Spleen (tissue), 11 donors: ENCODE measurements at regions not wholly inside any gene's neighbourhood (a gene's known extent, or its start where the extent isn't known, plus 50 kb on each side); places are given as distances from the start of the nearest gene placed in this dataset.

Source experiments
- DNase-seq: peaks from one replicate; pipeline ENCODE4 v3.0.0-alpha.2; 2020
- H3K27ac ChIP-seq, 8 donors: fragments of 200-600 bp; sonication (generic) in 7 of 8; 1 replicate in 4 of 8; 2 replicates in 4 of 8; pipeline versions ENCODE4 v1.5.0 to v1.8.0; 2016 to 2021; ENCODE audit warnings: inconsistent platforms in 4 of 8, mild to moderate bottlenecking in 4 of 8, moderate library complexity in 1 of 8
- H3K27me3 ChIP-seq, 7 donors: fragments of 200-600 bp; sonication (generic) in 6 of 7; replicated peaks in 1 of 7; 1 replicate in 4 of 7; 2 replicates in 3 of 7; pipeline versions ENCODE4 v1.5.0 to v1.8.0; 2016 to 2021; ENCODE audit warnings: inconsistent platforms in 3 of 7, mild to moderate bottlenecking in 1 of 7
- H3K36me3 ChIP-seq, 6 donors: fragments of 200-600 bp; sonication (generic) in 5 of 6; 1 replicate in 4 of 6; 2 replicates in 2 of 6; pipeline versions ENCODE4 v1.5.0 to v1.8.0; 2016 to 2021; ENCODE audit warnings: inconsistent platforms in 2 of 6
- H3K4me1 ChIP-seq, 6 donors: fragments of 200-600 bp; sonication (generic) in 5 of 6; 1 replicate in 3 of 6; 2 replicates in 3 of 6; pipeline versions ENCODE4 v1.5.0 to v1.8.0; 2016 to 2021; ENCODE audit warnings: inconsistent platforms in 3 of 6
- H3K4me3 ChIP-seq, 8 donors: fragments of 200-600 bp; sonication (generic) in 7 of 8; 1 replicate in 4 of 8; 2 replicates in 4 of 8; pipeline versions ENCODE4 v1.5.0 to v1.8.0; 2016 to 2021; ENCODE audit warnings: inconsistent platforms in 4 of 8, mild to moderate bottlenecking in 4 of 8, moderate library complexity in 2 of 8
- H3K9me3 ChIP-seq, 8 donors: fragments of 200-600 bp; sonication (generic) in 7 of 8; 1 replicate in 4 of 8; 2 replicates in 4 of 8; pipeline versions ENCODE4 v1.5.0 to v1.8.0; 2016 to 2021; ENCODE audit warnings: inconsistent platforms in 4 of 8
- CTCF ChIP-seq, 11 experiments: fragments of 200-600 bp in 7 of 11; fragments of 450-650 bp in 4 of 11; sonication (generic) in 4 of 11; IDR thresholded peaks in 8 of 11; conservative IDR thresholded peaks in 3 of 11; 1 replicate in 7 of 11; 2 replicates in 4 of 11; pipeline versions ENCODE4 v1.4.0 to v1.8.0; 2016 to 2021; ENCODE audit warnings: antibody characterized with exemption in 11 of 11, inconsistent platforms in 4 of 11, mild to moderate bottlenecking in 1 of 11
- POLR2A ChIP-seq, 3 donors: fragments of 450-650 bp; IDR thresholded peaks; one replicate each; pipeline ENCODE4 v1.5.1; 2017; ENCODE audit warnings: antibody characterized with exemption in 3 of 3, mild to moderate bottlenecking in 1 of 3
- POLR2AphosphoS5 ChIP-seq, 3 donors: sonication (generic); formaldehyde crosslinking; IDR thresholded peaks; one replicate each; pipeline ENCODE4 v1.5.1; 2017; ENCODE audit warnings: antibody characterized with exemption in 3 of 3
- WGBS, 5 donors: extraction: QIAGEN DNeasy Blood & Tissue Kit in 3 of 5; methylation state at CpG; one replicate each; pipeline versions ENCODE4 v1.1.5 to v1.1.7; 2013 to 2018; 5-methylcytosine and 5-hydroxymethylcytosine counted together
- intact Hi-C: fragments of 100-400 bp; cut with DNase I; formaldehyde crosslinking; loops from one replicate; pipeline ENCODE4 v1.15.0; 2023; ENCODE audit warnings: low total_unique reads
- donor health status: healthy with polysubstance abuse.
- donor health status: DM: no; HTN: no; CAD: no; lungs with moderate emphysema.
- donor health status: DM: no; HTN: no; CAD: no.
- donor health status: Bipolar disorder and iron deficiency.
- donor health status: healthy.
- donor health status: DM: no; HTN: no; CAD: no.
- donor health status: DM: yes; HTN: yes; CAD: no.

DNA sequence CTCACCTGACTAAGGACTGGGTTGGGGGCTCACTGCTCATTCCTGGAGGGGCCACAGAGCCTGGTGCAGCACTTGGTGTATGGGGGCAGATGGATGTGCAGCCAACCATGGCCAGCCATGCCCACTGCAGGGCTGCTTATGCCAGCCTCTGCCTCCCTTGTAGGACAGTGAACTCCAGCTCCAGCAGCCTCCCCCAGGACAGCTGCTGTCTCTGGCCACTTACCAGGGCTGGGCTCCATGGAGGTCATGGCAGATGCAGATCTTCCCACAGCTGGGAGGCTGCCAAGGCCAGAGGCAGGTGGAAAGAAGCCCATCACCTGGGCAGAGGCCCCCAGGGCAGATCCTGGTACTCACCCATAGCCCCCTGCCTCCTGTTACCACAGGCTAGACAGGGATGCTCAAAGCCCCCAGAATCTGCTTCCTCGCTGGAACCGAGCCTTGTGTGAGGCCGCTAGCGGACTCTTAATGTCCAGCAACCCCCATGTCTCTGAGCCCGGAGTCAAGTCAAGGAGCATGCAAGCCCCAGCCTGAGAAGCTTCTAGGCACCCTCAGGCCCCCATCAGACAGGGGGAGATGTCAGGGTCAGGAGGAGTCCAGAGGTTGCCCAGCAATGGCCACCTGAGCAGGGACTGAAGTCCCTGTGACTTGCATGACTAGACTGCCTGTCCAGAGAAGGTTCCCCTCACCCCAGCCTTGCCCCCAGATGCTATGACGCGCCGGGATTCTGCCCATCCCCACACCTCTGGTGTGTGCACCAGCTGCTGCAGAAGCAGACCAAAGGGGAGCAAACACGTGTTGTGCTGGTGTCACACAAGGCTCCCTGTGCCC lies 123.6 kb downstream of the TWIST2 start:
- WGBS, 5 donors: 85 to 93% (median 89%) methylated on average over 7 to 9 of the region's 9 CpGs

DNA sequence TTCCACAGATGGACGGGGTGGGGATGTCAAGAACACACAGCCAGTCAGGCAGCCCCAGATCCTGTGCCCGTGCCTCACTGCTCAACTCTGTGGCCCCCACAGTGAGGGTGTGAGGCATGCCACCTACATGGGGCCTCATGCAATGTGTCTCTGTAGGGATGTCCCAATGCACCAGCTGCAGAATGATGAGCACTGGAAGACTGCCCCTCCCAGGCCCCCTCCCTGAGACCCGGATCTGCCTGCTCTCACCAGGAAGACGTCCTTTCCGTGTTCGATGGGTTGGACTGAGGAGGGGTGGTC lies 124.2 kb downstream of the TWIST2 start:
- 81 to 93% (median 84%) methylated on average over 6 of the region's 6 CpGs for WGBS, 5 donors
- DNase-seq: no peak
- Histone ChIP-seq H3K27ac (no peak overlapping the region), H3K4me1 (no peaks in the 10 kb centered on the region), H3K4me3 (no peak overlapping the region), H3K36me3 (no peaks in the 10 kb centered on the region), H3K27me3 (peaks cover 0 to 50% (median 6%) of the 10 kb centered on the region in 7 donors), H3K9me3 (peaks cover 0 to 26% (median 20%) of the 10 kb centered on the region in 8 donors)
- TF ChIP-seq POLR2A (IDR thresholded peaks at IDR 0.05) (no peak), CTCF (IDR thresholded peaks at IDR 0.05 in 8 of 11, conservative IDR thresholded peaks at IDR 0.05 in 3 of 11) (no peak), POLR2AphosphoS5 (IDR thresholded peaks at IDR 0.05) (no peak)
- intact Hi-C loops: no loop called here

More for the DNA sequence above, 123.6 kb downstream of the TWIST2 start:
- no peak overlapping the region for H3K4me3 ChIP-seq
- intact Hi-C loops: no loop called here
- H3K36me3 ChIP-seq: no peaks in the 10 kb centered on the region
- peaks cover 0 to 56% (median 6%) of the 10 kb centered on the region in 7 donors for H3K27me3 ChIP-seq
- no peak for DNase-seq
- no peaks in the 10 kb centered on the region for H3K4me1 ChIP-seq
- peaks cover 0 to 22% (median 20%) of the 10 kb centered on the region in 8 donors for H3K9me3 ChIP-seq
- no peak overlapping the region for H3K27ac ChIP-seq
- TF ChIP-seq POLR2A (IDR thresholded peaks at IDR 0.05): no peak
- no peak for TF ChIP-seq POLR2AphosphoS5 (IDR thresholded peaks at IDR 0.05)
- no peak for TF ChIP-seq CTCF (IDR thresholded peaks at IDR 0.05 in 8 of 11, conservative IDR thresholded peaks at IDR 0.05 in 3 of 11)

GRCh38 chr2:238973038-238973739 lies 125.3 kb downstream of the TWIST2 start:
- TF ChIP-seq CTCF (IDR thresholded peaks at IDR 0.05 in 8 of 11, conservative IDR thresholded peaks at IDR 0.05 in 3 of 11) (no peak), POLR2AphosphoS5 (IDR thresholded peaks at IDR 0.05) (no peak), POLR2A (IDR thresholded peaks at IDR 0.05) (no peak)
- no peak overlapping the region for H3K27ac ChIP-seq
- no peaks in the 10 kb centered on the region for H3K36me3 ChIP-seq
- 48 to 66% (median 51%) methylated on average over 6 of the region's 6 CpGs for WGBS, 5 donors
- no peaks in the 10 kb centered on the region for H3K4me1 ChIP-seq
- intact Hi-C loops: no loop called here
- H3K27me3 ChIP-seq: peaks cover 0 to 49% (median 6%) of the 10 kb centered on the region in 7 donors
- H3K4me3 ChIP-seq: no peak overlapping the region
- H3K9me3 ChIP-seq: peaks cover 0 to 31% (median 20%) of the 10 kb centered on the region in 8 donors
- DNase-seq: no peak

GRCh38 chr2:238974081-238974480 lies 126.2 kb downstream of the TWIST2 start:
- H3K27me3 ChIP-seq: peaks cover 0 to 43% (median 6%) of the 10 kb centered on the region in 7 donors
- no peak for TF ChIP-seq CTCF (IDR thresholded peaks at IDR 0.05 in 8 of 11, conservative IDR thresholded peaks at IDR 0.05 in 3 of 11)
- TF ChIP-seq POLR2A (IDR thresholded peaks at IDR 0.05): no peak
- no peak for TF ChIP-seq POLR2AphosphoS5 (IDR thresholded peaks at IDR 0.05)
- H3K36me3 ChIP-seq: no peaks in the 10 kb centered on the region
- DNase-seq: no peak
- H3K4me3 ChIP-seq: no peak overlapping the region
- WGBS, 5 donors: 78 to 91% (median 85%) methylated on average over 4 of the region's 4 CpGs
- H3K9me3 ChIP-seq: peaks cover 0 to 40% (median 20%) of the 10 kb centered on the region in 8 donors
- intact Hi-C loops: no loop called here
- H3K27ac ChIP-seq: no peak overlapping the region
- H3K4me1 ChIP-seq: no peaks in the 10 kb centered on the region
